CD4-positive, alpha-beta T cell treated with Interleukin-17A for 1 hour (primary cell): ENCODE measurements at regions not wholly inside any gene's neighbourhood (a gene's known extent, or its start where the extent isn't known, plus 50 kb on each side); places are given as distances from the start of the nearest gene placed in this dataset.
"Not testable (repeated sequence)": the region's sequence is repeated elsewhere in the genome, so short reads cannot be mapped to it uniquely, and the experiment has no call there.

Experiments used
- DNase-seq: peaks from one replicate; pipeline ENCODE4 v3.0.0-alpha.2; 2020

DNA sequence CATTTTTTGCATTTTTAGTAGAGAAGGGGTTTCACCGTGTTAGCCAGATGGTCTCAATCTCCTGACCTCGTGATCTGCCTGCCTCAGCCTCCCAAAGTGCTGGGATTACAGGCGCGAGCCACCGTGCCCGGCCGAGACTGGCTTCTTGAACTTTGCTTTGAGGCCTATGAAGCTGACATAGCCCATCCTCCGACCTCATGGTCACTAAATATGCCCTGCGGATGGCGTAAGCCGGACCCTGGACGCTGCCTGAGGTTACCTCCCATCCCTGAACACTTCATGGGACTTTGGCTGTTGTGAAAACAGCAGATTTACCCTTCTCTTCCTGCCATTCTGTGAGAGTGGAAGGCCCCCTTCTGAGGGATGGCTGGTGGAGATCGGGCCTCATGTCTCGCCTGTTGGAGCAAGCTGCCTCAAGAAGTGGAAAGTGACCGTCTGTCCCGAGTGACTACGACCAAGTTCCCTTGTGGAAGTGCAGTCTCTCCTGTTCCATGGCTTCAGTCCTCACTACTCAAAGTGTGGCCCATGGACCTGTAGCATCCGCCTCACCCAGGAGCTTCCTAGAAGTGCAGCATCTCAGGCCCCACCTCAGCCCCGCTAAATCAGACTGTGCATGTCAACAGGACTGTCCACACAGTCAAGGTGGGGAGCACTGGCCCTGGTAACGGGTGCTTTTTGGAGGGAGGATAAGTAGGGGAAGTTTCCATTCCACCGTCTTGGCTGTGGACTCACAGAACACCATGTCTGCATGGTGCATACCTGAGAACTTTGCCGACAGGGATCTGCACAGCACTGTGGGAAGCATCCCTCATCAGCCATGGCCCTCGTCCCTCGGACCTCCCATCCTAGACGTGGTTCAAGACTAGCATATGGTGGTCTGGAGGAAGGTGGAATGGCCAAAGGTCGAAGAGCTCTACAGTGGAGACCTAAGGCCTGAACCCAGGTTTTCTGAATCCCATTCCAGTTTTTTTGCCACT, 210.5 kb upstream of the SHH start:
- DNase-seq: no peak

GRCh38 chr7:156021471-156021870, 209.2 kb upstream of the SHH start:
- no peak for DNase-seq

GRCh38 chr7:156020566-156020965, 208.3 kb upstream of the SHH start:
- no peak for DNase-seq

DNA sequence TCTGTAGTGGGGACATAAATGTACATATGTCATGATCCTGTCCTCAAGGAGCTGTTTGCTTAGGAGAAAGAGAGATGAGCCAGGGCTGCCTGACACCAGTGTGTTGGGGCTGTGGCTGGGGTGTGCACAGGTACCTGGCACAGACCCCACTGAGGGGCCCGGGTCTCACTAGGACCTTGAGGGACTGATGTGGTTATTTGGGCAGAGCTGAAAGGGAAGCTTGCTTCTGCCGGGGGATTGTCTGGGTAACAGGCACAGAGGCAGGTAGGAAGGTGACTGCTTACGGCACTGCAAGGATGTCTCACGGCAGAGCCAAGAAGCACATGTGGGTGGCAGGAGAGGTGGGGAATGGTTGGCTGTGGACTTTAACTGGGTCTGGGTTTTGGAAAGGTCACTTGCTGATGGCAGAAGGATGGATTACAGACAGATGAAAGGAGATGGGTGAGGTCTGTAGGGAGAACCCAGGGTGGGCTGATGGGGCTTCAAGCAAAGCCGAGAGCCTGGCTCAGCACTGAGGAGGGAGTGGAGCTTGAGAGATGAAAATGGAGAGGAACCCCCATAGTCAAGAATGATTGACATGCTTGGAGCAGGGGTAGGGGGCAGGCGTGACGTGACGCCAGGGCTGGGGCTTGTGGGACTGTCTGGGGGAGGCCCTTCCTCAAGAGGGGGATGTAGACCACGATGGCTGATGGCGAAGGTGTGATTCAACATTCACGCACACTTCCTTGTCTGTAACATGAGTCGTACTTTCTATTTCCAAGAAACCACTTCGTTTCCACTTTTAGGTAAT, 207.7 kb upstream of the SHH start:
- DNase-seq: no peak

GRCh38 chr7:156019308-156019707, 207.0 kb upstream of the SHH start:
- no peak for DNase-seq

GRCh38 chr7:156017916-156018700, 205.8 kb upstream of the SHH start:
- DNase-seq: no peak

DNA sequence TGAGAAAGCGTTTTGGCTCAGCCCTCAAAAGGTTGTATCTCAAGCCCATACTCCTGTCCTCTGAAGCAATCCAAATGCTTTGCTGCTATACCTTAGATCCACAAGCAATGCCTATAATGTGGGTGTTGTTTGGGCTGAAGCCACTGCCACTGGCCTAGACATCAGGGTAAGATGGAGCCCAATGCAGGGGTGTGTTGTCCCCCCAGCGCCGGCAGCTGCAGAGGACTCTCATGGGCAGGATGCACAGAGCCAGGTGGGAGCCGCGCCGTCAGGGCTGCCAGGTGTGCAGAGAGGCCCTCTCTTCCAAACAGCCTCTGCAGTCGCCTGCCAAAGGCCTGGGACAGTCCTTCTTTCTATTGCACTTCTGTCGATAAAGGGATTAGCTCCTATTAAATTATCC, 205.2 kb upstream of the SHH start:
- DNase-seq: no peak

DNA sequence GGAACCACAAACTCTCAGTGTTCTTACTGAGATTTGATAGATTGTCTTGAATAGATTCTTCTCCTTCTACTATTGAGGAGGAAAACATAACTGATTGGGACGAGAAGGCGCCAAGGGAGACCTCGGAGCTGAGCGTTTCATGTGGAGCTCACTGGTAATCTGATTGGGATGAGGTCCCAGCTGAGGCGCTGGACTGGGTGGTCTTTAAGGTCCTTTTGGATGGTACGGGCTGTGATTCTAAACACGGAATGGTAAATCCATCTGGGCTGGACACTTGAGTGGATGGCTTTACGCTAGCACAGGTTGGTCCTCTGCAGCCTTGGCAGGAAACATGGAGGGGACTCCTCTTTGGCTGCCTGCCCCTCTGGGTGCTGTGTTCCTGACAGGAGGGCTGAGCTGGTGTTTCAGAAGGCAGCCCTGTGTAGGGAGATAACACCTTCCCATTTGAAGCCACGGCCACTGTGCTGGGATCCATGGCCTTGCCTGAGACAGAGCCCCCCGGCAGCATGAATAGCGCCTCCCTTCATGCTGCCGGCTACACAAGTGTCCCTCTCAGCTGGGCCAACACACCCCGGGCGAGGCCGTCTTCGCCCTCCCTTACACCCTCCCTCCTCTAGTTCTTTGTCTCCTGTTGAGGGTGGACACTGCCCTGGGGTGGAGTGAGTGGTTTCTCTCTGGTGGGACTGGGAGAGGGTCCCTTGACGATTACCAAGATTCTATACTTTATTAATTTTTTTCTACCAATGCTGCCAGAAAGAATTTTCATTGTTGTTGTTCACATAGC, 203.2 kb upstream of the SHH start:
- no peak for DNase-seq

- DNase-seq: no peak
Measured at GRCh38 chr7:156014808-156015207, 202.5 kb upstream of the SHH start.

DNA sequence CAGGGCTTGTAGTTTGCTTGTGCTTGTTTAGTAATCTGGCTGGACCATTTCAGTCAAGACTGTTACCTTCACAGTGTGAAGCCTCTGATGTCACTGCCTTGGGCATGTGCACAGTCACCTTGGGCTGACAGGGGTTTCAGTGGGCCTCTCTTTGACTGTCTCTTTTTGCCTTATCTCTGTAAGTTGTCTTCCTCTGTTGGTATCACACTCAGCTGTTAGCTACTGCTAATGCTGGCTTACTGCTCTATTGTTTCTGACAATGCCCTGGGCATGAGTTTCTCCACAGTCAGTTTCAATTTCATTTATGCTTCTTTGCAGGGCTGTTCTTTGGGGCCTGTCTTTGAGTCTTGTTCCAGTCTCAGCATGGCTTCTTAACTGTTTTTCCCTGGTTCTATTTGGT, 201.9 kb upstream of the SHH start:
- no peak for DNase-seq

DNA sequence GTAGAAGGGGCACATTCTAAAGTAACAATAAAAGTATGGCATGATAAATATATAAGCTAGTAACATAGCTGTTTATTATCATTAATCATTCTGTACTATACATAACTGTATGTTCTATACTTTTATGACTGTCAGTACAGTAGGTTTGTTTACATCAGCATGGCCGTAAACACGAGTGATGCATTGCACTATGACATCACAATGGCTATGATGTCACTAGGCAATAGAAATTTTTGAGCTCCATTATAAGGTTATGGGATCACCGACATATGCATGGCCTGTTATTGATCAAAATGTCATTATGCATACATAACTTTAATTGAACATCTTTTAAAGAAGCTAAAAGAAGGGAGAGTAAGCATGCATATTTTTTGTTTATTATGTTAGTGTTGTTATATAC, 200.1 kb upstream of the SHH start:
- DNase-seq: no peak

DNA sequence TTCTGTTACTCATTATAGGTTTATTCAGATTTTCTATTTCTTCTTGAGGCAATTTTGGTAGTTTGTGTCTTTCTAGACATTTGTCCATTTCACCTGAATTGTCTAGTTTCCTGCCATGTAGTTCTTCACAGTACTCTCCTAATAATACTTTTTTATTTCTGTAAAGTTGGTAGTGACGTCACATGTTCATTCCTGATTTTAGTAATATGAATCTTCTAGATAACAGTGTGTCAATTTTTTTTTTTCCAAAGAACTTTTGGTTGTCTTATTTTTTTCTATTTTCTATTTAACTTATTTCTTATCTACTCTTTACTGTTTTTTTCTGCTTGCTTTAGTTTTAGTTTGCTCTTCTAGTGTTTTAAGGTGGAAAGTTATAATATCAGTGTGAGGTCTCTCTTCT, 197.3 kb upstream of the SHH start:
- DNase-seq: no peak

DNA sequence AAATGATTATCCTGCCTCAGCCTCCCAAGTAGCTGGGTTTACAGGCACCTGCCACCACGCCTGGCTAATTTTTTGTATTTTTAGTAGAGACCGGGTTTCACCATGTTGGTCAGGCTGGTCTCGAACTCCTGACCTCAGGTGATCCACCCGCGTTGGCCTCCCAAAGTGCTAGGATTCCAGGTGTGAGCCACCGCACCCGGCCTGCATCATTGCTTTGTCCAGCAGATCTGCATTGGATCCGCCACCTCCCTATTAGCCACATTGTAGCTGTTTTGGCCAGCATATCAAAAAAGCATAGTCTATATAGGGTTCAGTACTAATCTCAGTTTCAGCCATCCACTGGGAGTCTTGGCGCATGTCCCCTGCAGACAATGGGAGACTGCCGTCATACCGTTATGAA, 194.6 kb upstream of the SHH start:
- DNase-seq: not testable (repeated sequence)

DNA sequence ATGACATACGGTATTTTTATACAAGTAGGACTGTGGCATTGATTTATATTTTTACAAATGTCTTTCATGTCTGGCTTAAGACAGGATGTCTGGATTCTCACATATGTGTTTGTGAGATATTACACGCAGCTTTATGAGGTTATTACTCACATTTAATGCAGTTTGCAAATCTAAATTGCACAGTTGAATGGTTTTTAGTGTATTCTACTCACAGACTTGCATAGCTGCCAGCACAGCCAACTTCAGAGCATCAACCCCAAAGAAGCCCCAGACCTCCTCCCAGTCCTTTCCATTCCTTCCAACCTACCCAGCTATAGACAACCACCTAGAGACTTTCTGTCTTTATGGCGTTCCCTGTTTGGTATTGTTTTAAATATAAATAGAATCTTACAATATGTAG, 193.8 kb upstream of the SHH start:
- no peak for DNase-seq

DNA sequence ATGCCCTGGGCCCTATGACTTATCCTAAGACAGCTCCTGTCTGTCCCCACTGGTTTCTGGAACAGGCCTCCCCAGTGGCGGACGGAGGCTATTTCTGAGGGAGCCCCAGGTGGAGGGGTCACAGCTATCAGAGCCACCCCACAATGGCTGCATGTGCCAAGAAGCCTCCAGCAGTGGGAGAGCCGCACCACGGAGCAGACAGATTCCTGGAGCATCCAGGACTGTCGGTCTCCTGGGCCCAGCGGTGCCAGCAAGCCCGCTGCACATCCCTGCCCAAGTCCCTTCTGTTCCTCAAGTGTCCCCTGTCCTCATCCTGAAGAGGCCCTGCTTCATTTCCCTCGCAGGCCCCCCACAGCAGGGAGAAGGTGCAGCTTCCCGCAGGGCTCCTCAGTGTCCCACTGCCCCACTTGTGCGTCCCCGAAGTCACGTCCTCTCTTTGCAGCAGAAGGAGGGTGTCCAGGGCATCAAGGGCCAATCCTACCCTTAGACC, 193.0 kb upstream of the SHH start:
- DNase-seq: no peak

DNA sequence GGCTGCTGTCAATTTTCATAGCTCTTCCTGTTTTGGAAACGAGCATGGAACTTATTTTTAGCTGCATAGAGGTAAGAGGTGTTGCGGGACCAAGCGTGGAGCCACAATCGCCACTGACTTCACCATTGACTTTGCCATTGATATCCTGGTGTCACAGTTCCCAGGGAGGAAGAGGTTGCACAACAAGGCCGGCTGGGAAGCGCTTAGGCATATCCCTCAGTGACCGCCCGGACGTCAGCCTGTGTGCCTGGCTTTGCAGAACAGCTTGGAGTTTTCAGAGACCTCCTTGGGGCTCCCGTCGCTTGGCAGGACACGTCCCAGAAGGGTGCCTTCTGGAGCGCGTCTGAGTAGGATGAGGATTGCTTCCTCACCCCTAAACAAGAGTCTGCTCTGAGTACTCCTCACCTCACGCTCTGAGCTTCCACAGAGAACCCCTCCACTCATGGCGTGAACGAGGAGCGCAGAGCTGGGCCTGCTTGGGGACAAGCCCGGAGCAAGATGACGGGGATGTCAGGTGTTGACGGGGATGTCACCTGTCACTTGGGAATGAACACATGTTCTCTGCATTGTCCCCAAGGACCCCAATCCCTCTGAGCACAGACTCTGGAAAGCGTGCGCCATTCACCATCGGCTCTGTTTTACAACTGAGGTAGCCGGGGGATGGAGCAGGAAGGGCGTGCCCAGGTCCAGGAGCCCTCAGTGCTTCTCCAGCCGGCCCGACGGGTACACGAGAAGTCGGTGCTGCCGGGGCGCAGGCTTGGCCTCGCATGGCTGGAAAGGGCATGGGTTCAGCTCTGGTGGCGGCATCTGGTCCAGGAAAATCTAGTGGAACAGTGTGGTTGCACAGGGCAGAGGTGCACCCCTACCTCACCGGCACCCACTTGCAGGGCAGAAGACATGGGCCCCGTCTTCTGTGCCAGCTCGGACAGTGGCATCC, 192.3 kb upstream of the SHH start:
- DNase-seq: no peak

DNA sequence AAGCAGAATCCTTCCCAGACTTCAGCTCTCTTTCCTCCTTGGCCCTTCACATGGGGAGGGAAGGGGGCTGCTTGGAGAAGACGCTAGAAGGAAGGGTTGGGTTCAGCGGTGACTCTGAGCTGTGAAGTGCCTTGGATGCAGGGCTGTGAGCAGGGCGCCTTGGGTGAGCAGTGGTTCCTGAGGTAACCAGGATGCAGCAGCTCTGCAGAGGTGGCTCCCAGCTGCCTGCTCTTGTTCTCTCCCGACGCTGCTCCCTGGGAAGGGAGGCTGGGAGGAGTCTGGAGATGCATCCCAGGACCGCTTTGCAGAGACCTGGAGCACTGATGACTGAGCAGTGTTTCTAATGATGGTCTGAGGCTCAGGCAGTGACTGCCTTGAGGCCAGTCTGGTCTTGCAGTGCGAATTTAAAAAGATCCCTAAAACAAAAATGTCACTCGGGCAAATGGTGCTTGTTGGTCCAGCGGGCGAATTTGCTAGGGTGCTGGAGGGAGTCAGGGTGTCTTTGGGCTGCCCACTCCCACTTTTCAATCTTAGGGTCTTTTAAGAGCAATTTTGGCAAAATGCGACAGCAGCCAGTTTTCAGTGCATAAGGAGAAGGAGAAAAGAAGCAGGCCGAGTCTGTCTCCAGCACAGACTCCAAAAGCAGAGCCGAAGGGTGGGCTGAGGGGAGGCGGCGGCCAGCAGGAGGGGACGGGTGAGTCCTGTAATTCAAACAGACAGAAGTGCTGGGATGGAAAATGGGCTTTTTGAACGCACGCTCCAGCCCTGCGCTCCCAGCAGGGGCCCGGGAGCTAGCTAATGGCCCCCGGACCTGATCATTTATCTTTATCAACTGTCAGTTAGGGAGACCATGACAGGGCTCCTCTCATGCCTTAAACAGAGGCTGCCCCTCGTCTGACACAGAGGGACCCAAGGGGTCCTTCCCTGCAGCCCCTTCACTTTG, 191.2 kb upstream of the SHH start:
- DNase-seq: no peak

DNA sequence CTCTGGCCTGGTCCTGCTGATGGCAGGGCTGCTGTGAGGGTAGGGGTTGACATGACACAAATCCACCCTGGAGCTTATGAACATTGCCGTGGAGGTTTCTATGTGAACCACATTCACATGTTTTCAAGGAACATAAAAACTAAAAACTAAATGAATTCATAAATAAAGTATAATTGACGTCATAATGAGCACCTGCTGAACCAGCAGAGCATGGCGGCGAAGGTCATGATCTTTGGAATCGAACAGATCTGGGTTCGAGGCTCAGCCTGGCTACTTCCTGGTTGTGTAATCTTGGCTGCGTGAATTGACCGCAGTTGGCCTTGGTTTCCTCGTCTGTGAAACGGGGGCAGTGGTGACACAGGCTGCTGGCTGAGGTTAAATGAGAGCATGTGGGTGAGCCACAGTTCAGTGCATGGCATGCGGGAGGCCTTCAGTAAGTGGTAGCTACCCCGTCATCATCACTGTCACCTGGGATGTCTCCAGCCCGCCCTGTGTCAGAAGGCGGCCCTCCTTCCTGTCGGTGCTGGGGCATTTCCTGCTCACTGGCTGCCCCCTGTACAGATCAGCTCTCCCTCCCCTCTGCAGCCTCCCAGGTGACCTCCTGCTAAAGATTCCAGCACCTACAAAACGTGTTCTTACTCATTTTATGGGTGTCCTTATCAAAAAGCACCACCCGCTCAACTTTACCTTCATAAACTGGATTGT, 190.3 kb upstream of the SHH start:
- DNase-seq: no peak
